ENCODE measurements at regions not wholly inside any gene's neighbourhood (a gene's known extent, or its start where the extent isn't known, plus 50 kb on each side); places are given as distances from the start of the nearest gene placed in this dataset.

DNA sequence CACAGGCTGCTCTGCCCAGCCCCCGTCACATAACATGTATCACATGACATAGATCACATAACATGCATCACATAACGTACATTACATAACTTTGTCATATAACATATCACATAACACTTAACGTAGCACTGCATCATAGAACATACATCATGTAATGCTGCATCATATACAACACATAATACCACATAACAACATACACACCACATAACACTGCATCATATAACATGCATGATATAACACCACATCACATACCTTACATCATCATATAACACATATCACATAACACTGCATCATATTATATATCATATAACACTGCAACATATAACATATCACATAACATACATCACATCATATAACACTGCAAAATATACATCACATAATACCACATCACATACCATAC lies 83.8 kb downstream of the AXIN2 start:
- DNase-seq (ENCODE audit: low spot score): no peak
- in situ Hi-C loops (cut with MboI; ENCODE audit: low pct_unique_long_range_greater_than_20kb, low sequenced_read_pairs, unreplicated experiment): no loop called here
- TF ChIP-seq, protein P1, sequence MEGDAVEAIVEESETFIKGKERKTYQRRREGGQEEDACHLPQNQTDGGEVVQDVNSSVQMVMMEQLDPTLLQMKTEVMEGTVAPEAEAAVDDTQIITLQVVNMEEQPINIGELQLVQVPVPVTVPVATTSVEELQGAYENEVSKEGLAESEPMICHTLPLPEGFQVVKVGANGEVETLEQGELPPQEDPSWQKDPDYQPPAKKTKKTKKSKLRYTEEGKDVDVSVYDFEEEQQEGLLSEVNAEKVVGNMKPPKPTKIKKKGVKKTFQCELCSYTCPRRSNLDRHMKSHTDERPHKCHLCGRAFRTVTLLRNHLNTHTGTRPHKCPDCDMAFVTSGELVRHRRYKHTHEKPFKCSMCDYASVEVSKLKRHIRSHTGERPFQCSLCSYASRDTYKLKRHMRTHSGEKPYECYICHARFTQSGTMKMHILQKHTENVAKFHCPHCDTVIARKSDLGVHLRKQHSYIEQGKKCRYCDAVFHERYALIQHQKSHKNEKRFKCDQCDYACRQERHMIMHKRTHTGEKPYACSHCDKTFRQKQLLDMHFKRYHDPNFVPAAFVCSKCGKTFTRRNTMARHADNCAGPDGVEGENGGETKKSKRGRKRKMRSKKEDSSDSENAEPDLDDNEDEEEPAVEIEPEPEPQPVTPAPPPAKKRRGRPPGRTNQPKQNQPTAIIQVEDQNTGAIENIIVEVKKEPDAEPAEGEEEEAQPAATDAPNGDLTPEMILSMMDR (IDR thresholded peaks at IDR 0.05; ENCODE audit: extremely low read depth, insufficient read depth, missing control alignments): no peak

DNA sequence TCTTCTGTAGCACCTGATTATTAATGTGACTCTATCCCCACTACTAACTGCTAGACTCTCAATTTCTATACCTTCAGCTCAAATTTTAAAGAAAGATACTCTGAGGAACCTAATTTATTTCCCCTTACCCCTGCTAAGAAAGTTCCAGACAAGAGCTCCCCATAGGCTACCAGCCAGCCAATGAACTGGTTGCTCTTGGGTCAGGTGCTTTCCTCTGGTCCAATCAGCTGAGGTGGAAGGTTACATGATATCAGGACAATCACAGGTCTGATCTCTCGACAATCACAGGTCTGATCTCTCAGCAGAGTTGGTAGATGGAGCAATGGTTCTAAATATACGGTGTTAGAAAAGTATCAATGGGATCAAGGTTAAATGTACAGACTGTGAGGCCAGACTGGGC lies 86.8 kb downstream of the AXIN2 start:
- in situ Hi-C loops (cut with MboI; ENCODE audit: low pct_unique_long_range_greater_than_20kb, low sequenced_read_pairs, unreplicated experiment): no loop called here
- TF ChIP-seq, protein P1 (IDR thresholded peaks at IDR 0.05; ENCODE audit: extremely low read depth, insufficient read depth, missing control alignments): no peak
- DNase-seq (ENCODE audit: low spot score): no peak

DNA sequence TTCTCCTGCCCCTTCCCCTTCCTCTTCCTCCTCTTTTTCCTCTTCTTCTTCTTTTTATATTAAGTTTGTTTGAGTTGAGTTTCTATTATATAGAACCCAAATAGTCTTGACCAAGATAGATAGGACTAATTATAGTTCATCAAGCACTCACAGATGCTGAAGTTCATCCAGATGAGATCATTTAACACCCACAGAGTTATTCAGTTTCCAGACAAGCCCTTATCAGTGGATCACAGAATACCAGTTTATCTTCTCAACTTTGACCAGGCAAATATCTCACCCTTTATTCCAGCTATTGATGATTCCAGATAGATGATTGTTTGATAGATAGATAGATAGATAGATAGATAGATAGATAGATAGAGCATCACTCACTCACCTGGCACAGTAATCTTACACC lies 87.5 kb downstream of the AXIN2 start:
- no peak for DNase-seq (ENCODE audit: low spot score)
- in situ Hi-C loops (cut with MboI; ENCODE audit: low pct_unique_long_range_greater_than_20kb, low sequenced_read_pairs, unreplicated experiment): no loop called here
- TF ChIP-seq, protein P1 (IDR thresholded peaks at IDR 0.05; ENCODE audit: extremely low read depth, insufficient read depth, missing control alignments): no peak

DNA sequence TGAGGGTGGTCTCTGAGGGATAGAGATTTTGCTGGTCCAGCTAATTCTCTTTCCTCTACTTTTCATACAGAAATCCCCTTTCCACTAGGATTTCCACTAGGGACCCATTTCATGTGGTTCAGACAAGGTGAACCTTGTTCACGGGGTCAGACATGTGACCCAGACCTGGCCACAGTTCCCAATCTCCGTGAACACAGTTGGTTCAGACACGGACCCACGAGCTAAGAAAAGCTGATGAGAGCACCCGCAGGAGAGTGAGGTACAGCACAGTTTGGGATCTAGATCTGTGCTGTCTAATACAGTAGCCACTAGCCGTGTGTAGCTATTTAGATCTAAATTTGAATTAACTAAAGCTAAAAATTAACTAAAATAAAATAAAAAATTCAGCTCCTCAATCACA lies 88.1 kb downstream of the AXIN2 start:
- in situ Hi-C loops (cut with MboI; ENCODE audit: low pct_unique_long_range_greater_than_20kb, low sequenced_read_pairs, unreplicated experiment): no loop called here

DNA sequence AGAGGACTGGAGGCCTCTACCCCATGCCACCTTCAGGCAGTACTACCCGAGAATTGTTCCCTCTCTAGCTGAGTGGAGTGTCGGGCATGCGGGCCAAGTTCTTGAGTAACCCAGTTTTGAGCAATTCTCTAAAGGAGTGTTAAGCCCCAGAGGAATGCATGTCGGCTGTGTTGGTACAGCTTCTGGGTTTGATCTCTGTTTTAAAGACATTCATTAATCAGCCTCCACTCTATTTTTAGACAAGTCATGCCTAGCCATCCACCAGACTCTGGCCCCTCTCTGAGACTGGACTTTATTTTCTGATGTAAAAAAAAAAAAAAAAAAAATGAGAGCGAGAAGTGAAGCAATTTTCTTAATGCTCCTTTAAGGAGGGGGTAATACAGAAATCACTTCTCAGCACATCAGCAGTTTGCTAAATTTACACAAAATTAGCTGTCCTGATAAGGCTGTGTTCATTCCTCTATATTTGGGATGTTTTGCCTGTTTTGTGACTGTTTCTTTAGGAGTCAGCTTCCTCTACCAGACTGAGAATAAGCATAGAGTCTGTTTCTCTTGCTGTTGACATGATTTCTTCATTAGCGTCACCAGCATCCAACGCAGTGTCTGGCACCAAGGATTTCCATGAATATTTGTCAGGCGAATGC lies 88.7 kb downstream of the AXIN2 start:
- in situ Hi-C loops (cut with MboI; ENCODE audit: low pct_unique_long_range_greater_than_20kb, low sequenced_read_pairs, unreplicated experiment): no loop called here
- DNase-seq (ENCODE audit: low spot score): no peak
- TF ChIP-seq, protein P1 (IDR thresholded peaks at IDR 0.05; ENCODE audit: extremely low read depth, insufficient read depth, missing control alignments): no peak

More for the DNA sequence above, 88.1 kb downstream of the AXIN2 start:
- TF ChIP-seq, protein P1 (IDR thresholded peaks at IDR 0.05; ENCODE audit: extremely low read depth, insufficient read depth, missing control alignments): no peak
- no peak for DNase-seq (ENCODE audit: low spot score)

DNA sequence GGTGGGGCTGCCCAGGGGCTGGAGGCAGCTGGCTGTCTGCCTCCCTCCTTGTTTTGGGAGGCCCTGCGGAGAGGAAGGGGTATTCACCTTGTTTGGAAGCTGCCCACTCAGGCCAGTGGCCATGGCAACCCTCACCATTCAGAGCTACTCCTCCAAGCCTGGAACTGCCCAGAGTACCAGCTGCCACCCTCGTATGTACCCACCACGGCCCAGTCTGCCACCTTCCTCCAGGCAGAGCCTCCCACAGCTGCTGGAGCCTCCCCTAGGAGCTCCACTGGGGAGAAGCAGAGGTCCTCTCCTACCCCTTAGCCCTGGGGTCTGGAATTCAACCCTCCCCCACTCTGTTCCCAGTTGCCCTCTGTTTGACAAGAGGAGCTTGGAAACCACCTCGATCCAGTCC lies 90.7 kb downstream of the AXIN2 start:
- no peak for DNase-seq (ENCODE audit: low spot score)
- in situ Hi-C loops (cut with MboI; ENCODE audit: low pct_unique_long_range_greater_than_20kb, low sequenced_read_pairs, unreplicated experiment): no loop called here
- TF ChIP-seq, protein P1 (IDR thresholded peaks at IDR 0.05; ENCODE audit: extremely low read depth, insufficient read depth, missing control alignments): no peak
